ENCODE measurements at regions not wholly inside any gene's neighbourhood (a gene's known extent, or its start where the extent isn't known, plus 50 kb on each side); places are given as distances from the start of the nearest gene placed in this dataset.

DNA sequence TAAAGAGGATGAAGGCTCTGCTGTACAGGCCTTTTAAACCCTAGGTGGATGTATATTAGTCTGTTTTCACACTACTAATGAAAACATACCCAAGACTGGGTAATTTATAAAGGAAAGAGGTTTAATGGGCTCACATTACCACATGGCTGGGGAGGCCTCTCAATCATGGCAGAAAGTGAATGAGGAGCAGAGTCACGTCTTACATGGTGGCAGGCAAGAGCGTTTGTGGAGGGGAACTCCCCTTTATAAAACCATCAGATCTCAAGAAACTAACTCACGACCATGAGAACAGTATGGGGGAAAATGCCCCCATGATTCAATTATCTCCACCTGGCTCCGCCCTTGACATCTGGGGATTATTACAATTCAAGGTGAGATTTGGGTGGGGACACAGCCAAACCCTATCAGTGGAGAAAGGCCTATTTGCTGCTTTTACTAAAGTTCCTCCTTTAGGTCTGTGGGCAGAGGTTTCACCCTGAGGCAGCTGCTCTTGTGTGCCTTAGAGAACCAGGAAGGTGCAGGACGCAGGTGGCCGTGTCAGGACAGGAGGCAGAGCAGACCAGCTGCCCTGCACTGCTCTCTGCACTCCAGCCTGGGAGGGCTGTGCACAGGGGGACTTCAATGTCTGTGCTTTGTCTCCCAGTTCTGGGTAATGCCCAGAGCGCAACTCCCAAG lies 178.8 kb upstream of the HDAC4 start (continued):
- TF ChIP-seq SKIL (IDR thresholded peaks at IDR 0.05; ENCODE audit: low read depth, poor library complexity, severe bottlenecking) (no peak), ZBTB33 (IDR thresholded peaks at IDR 0.05) (no peak)
- TF ChIP-seq, protein P1, sequence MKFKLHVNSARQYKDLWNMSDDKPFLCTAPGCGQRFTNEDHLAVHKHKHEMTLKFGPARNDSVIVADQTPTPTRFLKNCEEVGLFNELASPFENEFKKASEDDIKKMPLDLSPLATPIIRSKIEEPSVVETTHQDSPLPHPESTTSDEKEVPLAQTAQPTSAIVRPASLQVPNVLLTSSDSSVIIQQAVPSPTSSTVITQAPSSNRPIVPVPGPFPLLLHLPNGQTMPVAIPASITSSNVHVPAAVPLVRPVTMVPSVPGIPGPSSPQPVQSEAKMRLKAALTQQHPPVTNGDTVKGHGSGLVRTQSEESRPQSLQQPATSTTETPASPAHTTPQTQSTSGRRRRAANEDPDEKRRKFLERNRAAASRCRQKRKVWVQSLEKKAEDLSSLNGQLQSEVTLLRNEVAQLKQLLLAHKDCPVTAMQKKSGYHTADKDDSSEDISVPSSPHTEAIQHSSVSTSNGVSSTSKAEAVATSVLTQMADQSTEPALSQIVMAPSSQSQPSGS (IDR thresholded peaks at IDR 0.05; ENCODE audit: low read length), result no peak

DNA sequence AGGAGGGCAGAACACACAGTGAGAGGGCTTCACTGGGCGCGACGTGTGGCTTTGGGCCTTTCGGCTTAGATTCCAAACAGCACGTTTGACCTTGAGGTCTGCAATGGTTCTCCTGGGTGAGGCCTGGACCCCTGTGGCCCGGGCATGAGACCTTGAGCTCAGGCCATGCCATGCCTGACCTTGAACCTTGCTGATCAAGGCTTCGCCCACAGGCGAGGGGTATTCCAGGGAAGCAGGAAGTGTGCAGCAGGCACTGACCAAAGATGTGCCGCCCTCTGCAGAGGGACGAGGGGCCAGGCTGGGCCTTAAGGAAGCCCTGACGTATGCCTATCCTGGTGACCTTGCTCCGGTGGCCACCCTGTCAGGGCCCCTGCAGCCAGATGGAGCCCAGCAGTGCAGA lies 178.3 kb upstream of the HDAC4 start:
- ChIA-PET SMC1A (ENCODE audit: uncharacterized antibody, unreplicated experiment) (no interaction called here), CTCF (no interaction called here), RAD21 (ENCODE audit: unreplicated experiment) (no interaction called here), POLR2A (no interaction called here)
- Histone ChIP-seq H3K9ac (ENCODE audit: control insufficient read depth, insufficient read depth, low read length) (no peak overlapping the region), H3K27me3 (replicated peaks in 1 of 2; ENCODE audit: control insufficient read depth in 2 of 2, insufficient read depth in 2 of 2, low read length in 1 of 2) (no peaks in the 10 kb centered on the region; a peak in 1 of 4 replicates), H2AFZ (ENCODE audit: control insufficient read depth, low read depth, low read length) (no peak overlapping the region), H3K4me2 (ENCODE audit: control insufficient read depth, insufficient read depth) (no peak overlapping the region), H3K9me3 (replicated peaks; ENCODE audit: control insufficient read depth, insufficient read depth, low read length) (no peaks in the 10 kb centered on the region; the same call in 2 of the 3 replicates), H3K79me2 (ENCODE audit: control insufficient read depth, insufficient read depth, low read length) (no peaks in the 10 kb centered on the region), H3K27ac (ENCODE audit: control insufficient read depth, insufficient read depth) (no peak overlapping the region), H4K20me1 (ENCODE audit: control insufficient read depth, insufficient read depth) (no peaks in the 10 kb centered on the region), H3K4me3 (no peak overlapping the region), H3K36me3 (ENCODE audit: control insufficient read depth in 2 of 2, insufficient read depth in 2 of 2, low read length in 1 of 2) (no peaks in the 10 kb centered on the region), H3K4me1 (ENCODE audit: control insufficient read depth, insufficient read depth, low read length) (no peaks in the 10 kb centered on the region)
- DNase-seq (ENCODE audit: low read depth, low spot score), result no peak
- 46% methylated on average over 12 of the region's 12 CpGs for WGBS (ENCODE audit: insufficient coverage, insufficient replicate concordance, low lambda C conversion rate, missing lambda C conversion rate)
- no peak for FAIRE-seq
- in situ Hi-C loops (cut with MboI), result no loop called here
- BruUV-seq (replicated peaks), result no TSS peak
- intact Hi-C loops (cut with micrococcal nuclease; ENCODE audit: unreplicated experiment), result no loop called here
- no peak for ATAC-seq
- TF ChIP-seq BMI1 (IDR thresholded peaks at IDR 0.05; ENCODE audit: borderline replicate concordance), result no peak
- TF ChIP-seq POLR2AphosphoS5 (IDR thresholded peaks at IDR 0.05; ENCODE audit: low read length), result no peak
- TF ChIP-seq E2F4 (IDR thresholded peaks at IDR 0.05; ENCODE audit: low read depth, low read length), result no peak
- TF ChIP-seq SUPT20H (IDR thresholded peaks at IDR 0.05; ENCODE audit: borderline replicate concordance, control insufficient read depth, low read depth, low read length), result no peak
- no peak for TF ChIP-seq SP1 (IDR thresholded peaks at IDR 0.05; ENCODE audit: low read depth, low read length)
- no peak for TF ChIP-seq TCF12 (IDR thresholded peaks at IDR 0.05; ENCODE audit: low read depth, low read length)
- no peak for TF ChIP-seq ZSCAN29 (IDR thresholded peaks at IDR 0.05)
- no peak for TF ChIP-seq NR2C2 (IDR thresholded peaks at IDR 0.05; ENCODE audit: borderline replicate concordance, control insufficient read depth, insufficient read length, low read depth)
- no peak for TF ChIP-seq MYC (IDR thresholded peaks at IDR 0.05; ENCODE audit: insufficient read depth, insufficient read length, insufficient replicate concordance, low read length, severe bottlenecking)
- no peak for TF ChIP-seq POU2F2 (IDR thresholded peaks at IDR 0.05; ENCODE audit: borderline replicate concordance, low read depth, low read length)
- TF ChIP-seq CBX3 (IDR thresholded peaks at IDR 0.05; ENCODE audit: borderline replicate concordance, low read depth), result no peak
- TF ChIP-seq CREM (IDR thresholded peaks at IDR 0.05; ENCODE audit: low read depth), result no peak
- TF ChIP-seq SMAD5 (IDR thresholded peaks at IDR 0.05; ENCODE audit: low read depth), result no peak
- no peak for TF ChIP-seq BACH1 (IDR thresholded peaks at IDR 0.05; ENCODE audit: borderline replicate concordance)
- TF ChIP-seq RFX5 (IDR thresholded peaks at IDR 0.05; ENCODE audit: low read depth, low read length), result no peak

Measured in GM12878 (cell line).